GM21717 (cell line): ENCODE measurements at regions not wholly inside any gene's neighbourhood (a gene's known extent, or its start where the extent isn't known, plus 50 kb on each side); places are given as distances from the start of the nearest gene placed in this dataset.

Experiments
- ATAC-seq: cut with Tn5 transposase; IDR thresholded peaks from one replicate; pipeline ENCODE4 v1.9.1; 2021; ENCODE audit warnings: mild to moderate bottlenecking, moderate library complexity; ENCODE audit not compliant: unreplicated experiment

DNA sequence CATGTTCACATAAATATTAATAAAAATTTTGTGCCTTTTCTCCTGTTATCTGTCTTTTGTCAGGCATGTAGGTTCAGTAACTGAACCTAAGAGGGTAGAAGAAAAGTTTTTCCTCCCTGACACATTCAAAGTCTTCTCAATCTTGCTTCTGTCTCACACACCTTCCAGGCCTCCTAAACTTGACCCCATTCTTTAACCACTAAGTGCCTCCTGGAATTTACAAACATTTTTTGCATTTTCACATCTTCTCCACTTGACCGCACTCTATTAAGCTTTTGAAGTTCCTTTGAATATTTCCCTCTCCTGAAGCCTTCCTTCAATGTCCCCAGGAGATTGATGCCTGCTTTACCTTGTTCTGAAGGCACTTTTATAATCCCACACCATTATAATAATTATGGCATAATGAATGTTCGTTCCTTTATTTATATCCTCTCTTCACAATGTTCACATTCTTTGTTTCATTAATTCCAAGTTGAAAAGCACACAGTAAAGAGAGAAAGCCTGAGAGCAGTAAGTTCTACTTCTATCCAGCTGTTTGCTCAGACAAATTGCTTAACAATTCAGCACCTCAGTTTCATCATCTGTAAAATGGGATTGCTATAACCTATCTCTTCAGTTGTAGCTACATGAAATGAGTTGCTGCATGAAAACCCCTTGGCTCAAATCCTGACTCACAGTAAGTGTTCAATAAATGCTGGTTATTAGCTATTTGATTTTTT is 184.8 kb upstream of the KLHL29 start:
- no peak for ATAC-seq

DNA sequence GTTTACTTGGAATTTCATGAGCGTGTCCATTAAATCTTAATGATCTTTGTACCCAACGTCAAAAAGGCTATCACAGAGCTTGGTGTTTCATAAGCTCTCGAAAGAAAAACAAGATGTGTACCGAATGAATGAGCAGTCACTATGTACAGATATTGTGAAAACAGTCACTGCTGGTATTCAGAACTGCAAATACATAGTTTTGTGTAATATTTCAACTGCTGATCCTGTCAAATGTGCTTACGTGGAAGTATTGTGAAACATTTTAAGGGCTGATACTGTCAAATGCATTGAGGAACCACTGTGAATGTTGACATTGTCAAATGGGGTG is 184.2 kb upstream of the KLHL29 start:
- no peak for ATAC-seq

DNA sequence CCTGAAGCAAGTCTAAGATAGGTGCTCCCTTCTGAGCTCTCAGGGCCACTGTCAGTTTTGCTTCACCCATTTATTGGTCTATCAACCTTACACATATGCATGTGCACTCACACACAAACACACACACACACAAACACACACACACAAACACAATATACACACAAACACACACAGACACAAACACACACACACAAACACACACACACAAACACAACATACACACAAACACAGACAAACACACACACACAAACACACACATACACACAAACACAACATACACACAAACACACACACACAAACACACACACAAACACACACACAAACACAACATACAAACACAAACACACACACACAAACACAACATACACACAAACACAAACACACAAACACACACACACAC is 181.6 kb upstream of the KLHL29 start:
- ATAC-seq, result no peak

DNA sequence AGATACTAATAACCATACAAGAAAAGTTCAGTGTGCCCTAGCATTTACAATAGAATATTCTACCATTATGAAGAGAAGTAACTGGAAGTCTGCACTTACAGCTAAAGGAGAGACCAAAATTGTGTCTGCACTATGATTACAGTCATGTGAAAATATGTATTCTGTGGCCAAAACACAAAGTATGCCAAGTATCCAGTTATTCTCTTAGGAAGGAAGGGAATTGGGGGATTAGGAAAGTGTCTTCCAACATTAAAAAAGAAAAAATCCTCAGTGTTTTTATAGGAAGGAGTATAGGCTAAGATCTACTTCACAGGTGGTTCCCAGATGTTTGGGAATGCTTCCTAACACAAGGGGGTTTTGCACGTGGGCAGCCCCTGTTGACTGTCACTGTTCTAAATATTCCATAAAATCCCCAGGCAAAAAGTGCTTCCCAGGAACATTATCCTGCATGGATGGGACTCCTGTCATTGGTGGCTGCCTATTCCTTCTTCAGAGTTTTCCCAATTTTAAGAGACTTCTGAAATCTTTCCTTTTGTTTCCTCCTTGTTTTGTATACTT is 180.2 kb upstream of the KLHL29 start:
- ATAC-seq, result no peak

DNA sequence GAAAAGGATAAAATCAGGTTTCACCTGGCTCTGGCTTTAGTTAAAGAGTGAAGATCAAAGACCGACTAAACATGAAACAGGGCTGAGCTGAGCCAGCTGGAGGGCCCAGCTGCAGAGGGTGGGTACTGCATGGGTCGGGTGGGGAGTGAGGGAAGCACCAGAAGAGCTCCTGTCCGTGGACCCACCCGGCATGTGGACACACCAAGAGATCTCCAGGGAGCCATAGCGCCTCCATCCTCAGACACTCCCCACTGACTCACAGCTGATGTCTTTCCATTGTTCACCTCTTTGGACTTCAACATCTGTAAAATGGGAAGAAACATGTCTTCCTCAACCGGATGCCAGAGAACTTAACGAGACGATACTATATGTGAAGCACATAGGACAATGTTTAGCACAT is 178.3 kb upstream of the KLHL29 start:
- ATAC-seq, result no peak

- no peak for ATAC-seq
Measured at GRCh38 chr2:23207871-23208270, 177.1 kb upstream of the KLHL29 start.

GRCh38 chr2:23208339-23208738 is 176.6 kb upstream of the KLHL29 start:
- ATAC-seq, result no peak

DNA sequence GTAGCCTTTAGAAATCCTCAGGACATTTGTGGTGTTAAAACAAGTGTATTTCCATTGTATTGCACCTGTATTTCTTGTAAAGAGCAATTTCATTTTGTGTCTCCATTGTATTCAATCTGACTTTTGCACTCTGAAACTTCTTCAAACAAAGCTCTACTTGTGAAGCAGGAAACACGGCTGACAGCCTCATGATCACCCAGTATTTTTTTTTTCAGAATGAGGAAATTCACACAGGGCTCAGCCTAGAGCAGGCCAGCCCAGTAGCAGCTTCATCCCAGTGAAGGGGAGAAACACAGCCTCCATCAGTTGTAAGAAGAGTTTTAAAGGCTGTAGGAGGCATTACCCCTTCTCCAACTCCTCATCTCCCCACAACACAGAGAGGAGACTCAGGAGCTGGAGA is 175.9 kb upstream of the KLHL29 start:
- ATAC-seq, result no peak

DNA sequence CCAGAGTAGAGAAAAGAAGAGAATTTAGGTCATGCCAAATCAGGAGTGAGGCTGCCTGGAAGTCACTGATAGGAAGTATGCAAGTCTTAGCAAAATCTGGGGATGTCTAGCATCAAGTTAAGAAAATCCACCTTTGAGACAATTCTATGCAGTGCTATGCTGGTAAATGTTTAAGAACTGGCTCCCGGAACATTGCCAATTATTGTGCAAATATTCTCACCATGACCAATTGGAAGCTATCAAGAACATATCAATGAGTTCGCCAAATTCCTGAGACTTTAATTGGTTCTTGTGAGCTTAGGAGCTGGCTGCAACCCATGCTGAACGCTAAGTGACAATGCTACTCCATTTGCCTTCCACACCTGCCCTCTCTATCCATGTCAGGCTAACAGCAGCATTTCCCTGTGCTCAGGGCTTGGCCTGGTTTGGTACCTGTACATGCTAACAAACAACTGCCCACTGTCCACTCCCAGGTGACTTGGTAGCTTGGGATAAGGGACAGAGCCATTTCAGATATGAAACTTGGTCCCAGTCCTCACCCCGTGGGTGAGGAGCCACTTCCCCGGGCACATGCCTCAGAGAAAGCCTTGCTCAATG is 172.9 kb upstream of the KLHL29 start:
- ATAC-seq, result no peak

DNA sequence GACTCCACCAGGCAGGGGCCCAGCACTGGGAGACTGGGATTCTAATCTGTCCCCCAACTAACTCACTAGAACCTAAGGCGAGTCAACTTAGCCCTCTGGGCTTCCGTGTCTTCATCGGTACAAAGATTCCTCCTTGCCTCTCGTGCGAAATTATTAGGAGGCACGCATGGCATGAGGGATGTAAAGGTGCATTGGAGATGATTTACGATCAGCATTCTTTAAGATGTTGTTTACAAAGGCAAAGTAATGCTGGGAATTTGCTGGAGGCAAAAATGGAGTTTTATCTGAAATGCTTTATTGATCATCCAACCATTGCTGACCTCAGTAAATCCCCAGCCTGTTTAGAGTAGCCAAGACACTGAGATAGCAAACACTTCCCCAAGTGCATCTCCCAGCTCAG is 171.8 kb upstream of the KLHL29 start:
- ATAC-seq, result no peak

GRCh38 chr2:23215016-23215415 is 170.0 kb upstream of the KLHL29 start:
- ATAC-seq, result no peak

DNA sequence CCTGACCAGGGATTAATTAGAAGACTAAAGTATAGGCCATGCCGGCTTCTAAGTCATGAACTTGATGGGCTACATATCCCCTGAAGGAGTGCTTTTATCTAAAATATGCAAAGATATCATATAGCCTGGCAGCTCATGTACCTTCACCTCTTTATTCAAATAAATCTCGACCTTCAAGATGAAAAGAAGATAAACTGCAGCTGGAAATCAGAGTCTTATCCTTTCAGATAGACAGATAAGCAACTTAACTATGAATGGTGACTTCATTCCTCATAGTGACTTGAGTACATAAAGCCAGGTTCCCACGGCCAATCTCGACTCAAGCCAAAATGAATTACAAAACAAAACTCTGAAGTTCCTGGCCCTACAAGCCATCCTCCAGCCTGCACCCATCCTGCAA is 165.3 kb upstream of the KLHL29 start:
- ATAC-seq, result no peak

DNA sequence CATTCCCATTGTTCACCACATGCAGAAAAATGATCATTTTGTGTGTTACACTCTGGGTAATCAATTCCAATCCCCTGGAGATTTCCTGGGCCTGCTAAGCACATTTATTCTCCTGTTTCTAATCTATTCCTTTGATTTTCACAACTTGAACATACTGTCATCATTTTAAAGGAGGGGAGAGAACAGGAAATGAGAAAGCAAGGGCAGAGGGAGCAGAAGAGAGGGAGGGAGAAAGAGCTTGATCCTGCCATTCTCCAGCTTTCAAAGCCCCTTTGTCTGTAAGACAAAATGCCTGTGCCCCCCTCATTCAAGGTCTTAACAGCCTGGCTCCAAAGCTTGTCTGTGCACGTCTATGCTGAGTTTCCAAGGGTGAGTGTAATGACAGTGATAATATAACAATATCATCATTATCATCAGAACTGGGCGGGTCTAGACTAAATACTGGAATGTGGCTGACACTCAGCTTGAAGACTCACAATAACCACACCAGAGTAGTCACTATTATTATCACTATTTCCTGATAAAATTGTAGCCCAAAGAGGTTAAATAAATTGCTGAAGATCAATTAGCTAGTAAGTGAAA is 164.4 kb upstream of the KLHL29 start:
- ATAC-seq, result no peak

DNA sequence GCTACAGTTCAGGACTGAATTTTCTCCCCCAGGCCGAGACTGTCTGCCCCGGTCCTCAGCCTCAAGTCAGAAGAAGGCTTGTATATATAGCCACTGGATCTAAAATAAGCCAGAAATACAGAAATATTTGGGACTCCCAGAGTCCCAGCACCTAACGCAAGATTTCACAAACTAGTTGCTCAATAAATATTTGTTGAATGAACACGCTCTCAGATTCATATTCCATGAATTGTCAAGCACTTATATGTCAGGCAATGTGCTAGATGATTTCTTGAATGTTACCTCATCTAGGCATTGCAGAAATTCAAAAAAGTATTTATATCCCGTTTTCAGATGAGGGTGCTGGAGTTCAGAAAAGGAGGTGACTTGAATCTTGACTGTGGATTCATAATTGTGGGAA is 163.7 kb upstream of the KLHL29 start:
- ATAC-seq, result no peak

- no peak for ATAC-seq
Measured at GRCh38 chr2:23221901-23222300, 163.1 kb upstream of the KLHL29 start.

DNA sequence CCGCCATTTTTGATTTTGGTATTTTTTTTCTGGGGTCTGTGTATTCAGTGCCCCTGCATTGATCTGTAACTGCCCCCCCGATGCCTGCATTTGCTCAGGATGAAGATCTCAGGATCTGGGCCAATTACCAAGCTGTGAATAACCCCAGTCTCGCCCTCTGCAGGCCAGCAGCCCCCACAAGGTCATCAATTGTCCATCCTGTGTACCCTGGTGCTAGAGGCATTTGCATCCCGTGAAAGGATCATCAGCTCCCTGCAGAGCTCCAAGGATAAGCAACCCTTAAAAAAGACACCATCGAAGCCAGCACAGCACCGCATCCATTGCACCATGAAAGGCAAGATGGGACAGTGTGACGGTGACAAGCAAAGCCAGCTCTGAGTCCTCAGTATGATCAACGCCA is 154.1 kb upstream of the KLHL29 start:
- ATAC-seq, result no peak

- ATAC-seq, result no peak
Measured at GRCh38 chr2:23231865-23232264, 153.1 kb upstream of the KLHL29 start.

DNA sequence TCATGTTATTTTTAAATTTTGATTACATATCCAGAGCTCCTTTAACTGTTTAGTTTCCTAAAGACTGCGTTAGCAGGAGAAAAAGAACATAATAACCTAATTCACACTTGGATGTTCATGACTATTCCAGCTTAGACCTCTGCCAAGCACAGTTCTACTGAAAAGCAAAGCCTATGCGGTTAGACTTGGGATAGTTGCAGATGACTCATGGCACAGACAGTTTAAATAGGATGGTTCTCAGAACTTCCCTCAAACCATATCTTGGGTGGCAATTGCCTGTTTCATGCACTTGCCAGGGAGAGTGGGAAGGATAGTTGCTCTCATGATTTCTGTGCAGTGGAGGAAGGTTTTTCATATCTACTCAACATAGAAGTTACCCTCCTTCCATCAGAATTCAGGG is 149.7 kb upstream of the KLHL29 start:
- no peak for ATAC-seq

GRCh38 chr2:23235736-23236135 is 149.2 kb upstream of the KLHL29 start:
- no peak for ATAC-seq

- ATAC-seq, result no peak
Measured at GRCh38 chr2:23237147-23237546, 147.8 kb upstream of the KLHL29 start.

DNA sequence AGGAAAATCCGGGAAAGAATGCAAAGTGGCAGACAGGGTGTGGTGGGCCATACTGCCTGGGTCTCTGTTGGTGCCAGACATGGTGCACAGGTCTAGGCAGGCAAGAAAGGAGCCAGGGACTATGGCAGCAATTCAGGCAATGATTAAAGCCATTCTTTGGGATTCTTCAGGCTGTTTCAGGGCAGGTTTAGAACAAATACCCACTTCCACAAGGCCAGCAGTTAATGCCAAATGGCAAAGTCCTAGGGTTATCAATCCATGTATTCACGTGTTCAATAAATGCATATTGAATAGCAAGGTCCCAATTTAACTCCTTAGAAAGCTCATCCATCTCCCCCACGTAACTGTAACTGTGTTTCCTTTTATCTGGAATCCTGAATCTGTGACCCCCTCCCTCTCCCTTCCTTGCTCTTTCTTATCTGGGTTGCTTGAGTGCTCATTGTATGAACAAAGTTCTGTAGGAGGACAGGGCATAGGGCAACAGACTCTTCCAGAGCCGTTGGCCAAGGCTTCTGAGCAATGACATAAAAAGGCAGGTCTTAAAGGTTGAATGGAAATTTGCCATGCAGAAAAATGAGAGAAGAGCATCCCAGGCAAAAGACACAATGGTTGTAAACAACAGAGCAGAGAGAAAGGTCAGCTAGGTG is 146.8 kb upstream of the KLHL29 start:
- no peak for ATAC-seq

DNA sequence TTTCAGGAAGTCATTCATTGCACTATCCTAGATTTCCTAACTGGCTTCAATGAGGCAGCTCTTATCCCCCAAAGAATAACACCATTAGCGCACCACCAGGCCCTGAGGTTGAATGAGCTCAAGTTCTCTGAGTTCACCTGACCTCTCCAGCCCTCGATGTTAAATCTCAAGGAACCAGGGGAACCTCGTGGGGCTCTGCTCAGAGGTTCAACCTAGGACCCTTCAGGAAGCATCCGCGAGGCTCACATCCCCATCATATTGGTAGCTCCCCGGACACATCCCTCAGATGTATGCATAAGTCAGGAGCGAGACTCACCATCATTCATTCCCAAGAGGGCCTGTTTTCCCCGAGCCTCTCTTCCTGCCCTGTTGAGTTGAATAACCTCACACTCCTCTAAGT is 145.6 kb upstream of the KLHL29 start:
- no peak for ATAC-seq
